ENCODE measurements at regions not wholly inside any gene's neighbourhood (a gene's known extent, or its start where the extent isn't known, plus 50 kb on each side); places are given as distances from the start of the nearest gene placed in this dataset.

- ChIA-PET RAD21 (ENCODE audit: low non-redundant PET in 1 of 2, low total read pairs in 2 of 2, uncharacterized antibody in 2 of 2, unreplicated experiment in 2 of 2) (no interaction called here), CTCF (interaction anchor here (1.6 kb wide), 1 partner anchor 13 kb away, joined by 5 read pairs; no protein-coding TSS in a partner anchor), POLR2A (no interaction called here)
- BruUV-seq (replicated peaks) = no TSS peak
- DNase-seq (ENCODE audit: low read depth, low spot score) (no peak), ATAC-seq (no peak)
- Histone ChIP-seq H4K20me1 (ENCODE audit: insufficient read depth) (no peaks in the 10 kb centered on the region), H3K36me3 (ENCODE audit: control insufficient read depth in 1 of 2, insufficient read depth in 2 of 2, low read length in 2 of 2) (no peaks in the 10 kb centered on the region), H3K27me3 (ENCODE audit: insufficient read depth, low read length) (no peaks in the 10 kb centered on the region), H3K9ac (ENCODE audit: low read length) (no peak overlapping the region), H3K27ac (ENCODE audit: low read depth, low read length) (no peak overlapping the region), H3K4me1 (ENCODE audit: control insufficient read depth in 1 of 2, insufficient read depth in 2 of 2, low read length in 2 of 2) (no peaks in the 10 kb centered on the region; a peak in 1 of 4 replicates), H2AFZ (ENCODE audit: low read depth, low read length, poor library complexity, severe bottlenecking) (no peak overlapping the region), H3K9me3 (ENCODE audit: control insufficient read depth in 1 of 2, insufficient read depth in 1 of 2, low read depth in 1 of 2, low read length in 2 of 2) (no peaks in the 10 kb centered on the region), H3K9me2 (ENCODE audit: insufficient read depth) (no peaks in the 10 kb centered on the region), H3K4me3 (replicated peaks in 1 of 2; ENCODE audit: low read depth in 1 of 2, low read length in 2 of 2) (no peak overlapping the region), H3K79me2 (ENCODE audit: insufficient read depth, low read length) (no peaks in the 10 kb centered on the region), H3K4me2 (ENCODE audit: low read length) (no peak overlapping the region)
- TF ChIP-seq ZNF274 (IDR thresholded peaks at IDR 0.05; ENCODE audit: low read depth, low read length) (no peak), MAX (IDR thresholded peaks at IDR 0.05) (no peak), EZH2phosphoT487 (IDR thresholded peaks at IDR 0.05; ENCODE audit: borderline replicate concordance) (no peak), CBX3 (IDR thresholded peaks at IDR 0.05; ENCODE audit: low read depth) (no peak), ATF3 (IDR thresholded peaks at IDR 0.05) (no peak), FOSL1 (IDR thresholded peaks at IDR 0.05; ENCODE audit: low read depth) (no peak), JUND (IDR thresholded peaks at IDR 0.05) (no peak), REST (IDR thresholded peaks at IDR 0.05; ENCODE audit: low read depth) (no peak), SRF (IDR thresholded peaks at IDR 0.05; ENCODE audit: low read depth) (no peak), SIN3A (IDR thresholded peaks at IDR 0.05; ENCODE audit: low read depth) (no peak), CTCF (IDR thresholded peaks at IDR 0.05 in 2 of 3, conservative IDR thresholded peaks at IDR 0.05 in 1 of 3; ENCODE audit: borderline replicate concordance in 1 of 3, insufficient read depth in 1 of 3, low read depth in 2 of 3, low read length in 2 of 3) (no peak)
- intact Hi-C loops (cut with micrococcal nuclease) = no loop called here
These were observed 86.1 kb upstream of the CHST15 start for GRCh38 chr10:124179308-124180043.
